ENCODE measurements at regions not wholly inside any gene's neighbourhood (a gene's known extent, or its start where the extent isn't known, plus 50 kb on each side); places are given as distances from the start of the nearest gene placed in this dataset.

- no peak overlapping the region for H3K27ac ChIP-seq (ENCODE audit: low read length)
- H3K9me3 ChIP-seq (ENCODE audit: control insufficient read depth, insufficient read depth, low read depth, low read length), result no peaks in the 10 kb centered on the region
- H3K36me3 ChIP-seq (ENCODE audit: control insufficient read depth, insufficient read depth, low read length), result no peaks in the 10 kb centered on the region
- DNase-seq (ENCODE audit: low read depth, low spot score), result no peak
- H3K4me3 ChIP-seq (ENCODE audit: low read depth in 2 of 2, low read length in 2 of 2), result no peak overlapping the region
- intact Hi-C loops (cut with micrococcal nuclease; ENCODE audit: unreplicated experiment) (no loop called here), in situ Hi-C loops (cut with HindIII; ENCODE audit: low pct_unique_long_range_greater_than_20kb, low sequenced_read_pairs) (no loop called here)
- TF ChIP-seq CTCF (IDR thresholded peaks at IDR 0.05) (no peak), REST (IDR thresholded peaks at IDR 0.05; ENCODE audit: insufficient read depth in 1 of 2, low read depth in 2 of 2, low read length in 1 of 2) (no peak), TCF7L2 (IDR thresholded peaks at IDR 0.05; ENCODE audit: low read depth, low read length) (no peak), POLR2AphosphoS5 (IDR thresholded peaks at IDR 0.05; ENCODE audit: low read depth, low read length) (no peak), SIN3A (IDR thresholded peaks at IDR 0.05; ENCODE audit: borderline replicate concordance, insufficient read depth, low read depth, low read length) (no peak)
- POLR2A ChIA-PET, result no interaction called here
- ATAC-seq, result no peak
- CTCF ChIA-PET, result no interaction called here
- no peaks in the 10 kb centered on the region for H3K4me1 ChIP-seq (ENCODE audit: control insufficient read depth, insufficient read depth, low read length)
- BruUV-seq (replicated peaks), result no TSS peak
- no peaks in the 10 kb centered on the region for H3K27me3 ChIP-seq (ENCODE audit: control insufficient read depth, insufficient read depth, low read length)
Observed at GRCh38 chr3:153629148-153629547, 467.1 kb downstream of the RAP2B start.

- BruUV-seq (replicated peaks), result no TSS peak
- in situ Hi-C loops (cut with HindIII; ENCODE audit: low pct_unique_long_range_greater_than_20kb, low sequenced_read_pairs), result no loop called here
- ATAC-seq (no peak), DNase-seq (ENCODE audit: low read depth, low spot score) (no peak)
- Histone ChIP-seq H3K36me3 (ENCODE audit: control insufficient read depth, insufficient read depth, low read length) (no peaks in the 10 kb centered on the region), H3K4me1 (ENCODE audit: control insufficient read depth, insufficient read depth, low read length) (no peaks in the 10 kb centered on the region), H3K9me3 (ENCODE audit: control insufficient read depth, insufficient read depth, low read depth, low read length) (no peaks in the 10 kb centered on the region), H3K4me3 (ENCODE audit: low read depth in 2 of 2, low read length in 2 of 2) (no peak overlapping the region), H3K27me3 (ENCODE audit: control insufficient read depth, insufficient read depth, low read length) (no peaks in the 10 kb centered on the region), H3K27ac (ENCODE audit: low read length) (no peak overlapping the region)
- ChIA-PET POLR2A (no interaction called here), CTCF (no interaction called here)
- TF ChIP-seq REST (IDR thresholded peaks at IDR 0.05; ENCODE audit: insufficient read depth in 1 of 2, low read depth in 2 of 2, low read length in 1 of 2), result no peak
- no peak for TF ChIP-seq SIN3A (IDR thresholded peaks at IDR 0.05; ENCODE audit: borderline replicate concordance, insufficient read depth, low read depth, low read length)
- no peak for TF ChIP-seq POLR2AphosphoS5 (IDR thresholded peaks at IDR 0.05; ENCODE audit: low read depth, low read length)
- TF ChIP-seq CTCF (IDR thresholded peaks at IDR 0.05), result no peak
- TF ChIP-seq TCF7L2 (IDR thresholded peaks at IDR 0.05; ENCODE audit: low read depth, low read length), result no peak
- intact Hi-C loops (cut with micrococcal nuclease; ENCODE audit: unreplicated experiment), result no loop called here
Observed at GRCh38 chr3:153631102-153631501, 469.1 kb downstream of the RAP2B start.

All from Panc1 (cell line).